ENCODE measurements at regions not wholly inside any gene's neighbourhood (a gene's known extent, or its start where the extent isn't known, plus 50 kb on each side); places are given as distances from the start of the nearest gene placed in this dataset.

- TF ChIP-seq, protein P1, sequence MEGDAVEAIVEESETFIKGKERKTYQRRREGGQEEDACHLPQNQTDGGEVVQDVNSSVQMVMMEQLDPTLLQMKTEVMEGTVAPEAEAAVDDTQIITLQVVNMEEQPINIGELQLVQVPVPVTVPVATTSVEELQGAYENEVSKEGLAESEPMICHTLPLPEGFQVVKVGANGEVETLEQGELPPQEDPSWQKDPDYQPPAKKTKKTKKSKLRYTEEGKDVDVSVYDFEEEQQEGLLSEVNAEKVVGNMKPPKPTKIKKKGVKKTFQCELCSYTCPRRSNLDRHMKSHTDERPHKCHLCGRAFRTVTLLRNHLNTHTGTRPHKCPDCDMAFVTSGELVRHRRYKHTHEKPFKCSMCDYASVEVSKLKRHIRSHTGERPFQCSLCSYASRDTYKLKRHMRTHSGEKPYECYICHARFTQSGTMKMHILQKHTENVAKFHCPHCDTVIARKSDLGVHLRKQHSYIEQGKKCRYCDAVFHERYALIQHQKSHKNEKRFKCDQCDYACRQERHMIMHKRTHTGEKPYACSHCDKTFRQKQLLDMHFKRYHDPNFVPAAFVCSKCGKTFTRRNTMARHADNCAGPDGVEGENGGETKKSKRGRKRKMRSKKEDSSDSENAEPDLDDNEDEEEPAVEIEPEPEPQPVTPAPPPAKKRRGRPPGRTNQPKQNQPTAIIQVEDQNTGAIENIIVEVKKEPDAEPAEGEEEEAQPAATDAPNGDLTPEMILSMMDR (IDR thresholded peaks at IDR 0.05; ENCODE audit: insufficient read depth, low read depth, low read length): no peak
- TF ChIP-seq EZH2 (IDR thresholded peaks at IDR 0.05; ENCODE audit: insufficient read depth, low read length): no peak
Measured at GRCh38 chrX:131441033-131441432, 102.8 kb upstream of the OR13H1 start.
